Esophagus muscularis mucosa (tissue), 3 donors: ENCODE measurements at regions not wholly inside any gene's neighbourhood (a gene's known extent, or its start where the extent isn't known, plus 50 kb on each side); places are given as distances from the start of the nearest gene placed in this dataset.

ENCODE experiments used
- POLR2A ChIP-seq: fragments of 450-650 bp; IDR thresholded peaks from one replicate; pipeline ENCODE4 v1.6.1; 2017; ENCODE audit warnings: antibody characterized with exemption, moderate library complexity, mild to moderate bottlenecking, low read depth
- TF ChIP-seq, protein P1 (sequence below), 3 experiments: fragments of 200-600 bp in 2 of 3; fragments of 450-650 bp in 1 of 3; sonication (generic) in 2 of 3; IDR thresholded peaks; one replicate each; pipeline ENCODE4 v1.5.1; 2017 to 2019; ENCODE audit warnings: antibody characterized with exemption in 3 of 3, mild to moderate bottlenecking in 2 of 3, moderate library complexity in 1 of 3

- TF ChIP-seq, protein P1, sequence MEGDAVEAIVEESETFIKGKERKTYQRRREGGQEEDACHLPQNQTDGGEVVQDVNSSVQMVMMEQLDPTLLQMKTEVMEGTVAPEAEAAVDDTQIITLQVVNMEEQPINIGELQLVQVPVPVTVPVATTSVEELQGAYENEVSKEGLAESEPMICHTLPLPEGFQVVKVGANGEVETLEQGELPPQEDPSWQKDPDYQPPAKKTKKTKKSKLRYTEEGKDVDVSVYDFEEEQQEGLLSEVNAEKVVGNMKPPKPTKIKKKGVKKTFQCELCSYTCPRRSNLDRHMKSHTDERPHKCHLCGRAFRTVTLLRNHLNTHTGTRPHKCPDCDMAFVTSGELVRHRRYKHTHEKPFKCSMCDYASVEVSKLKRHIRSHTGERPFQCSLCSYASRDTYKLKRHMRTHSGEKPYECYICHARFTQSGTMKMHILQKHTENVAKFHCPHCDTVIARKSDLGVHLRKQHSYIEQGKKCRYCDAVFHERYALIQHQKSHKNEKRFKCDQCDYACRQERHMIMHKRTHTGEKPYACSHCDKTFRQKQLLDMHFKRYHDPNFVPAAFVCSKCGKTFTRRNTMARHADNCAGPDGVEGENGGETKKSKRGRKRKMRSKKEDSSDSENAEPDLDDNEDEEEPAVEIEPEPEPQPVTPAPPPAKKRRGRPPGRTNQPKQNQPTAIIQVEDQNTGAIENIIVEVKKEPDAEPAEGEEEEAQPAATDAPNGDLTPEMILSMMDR (IDR thresholded peaks at IDR 0.05): no peak
- TF ChIP-seq POLR2A: no peak
Measured at GRCh38 chr4:136898590-136899248, 633.6 kb downstream of the PCDH18 start.
